HepG2 (cell line): ENCODE measurements at regions not wholly inside any gene's neighbourhood (a gene's known extent, or its start where the extent isn't known, plus 50 kb on each side); places are given as distances from the start of the nearest gene placed in this dataset.

ENCODE experiments used
- POLR2AphosphoS2 ChIP-seq: IDR thresholded peaks from 2 replicates; pipeline ENCODE4 v1.6.1; 2011; ENCODE audit warnings: low read depth, low read length, improper control_type of control experiment
- TF ChIP-seq, protein P1 (sequence below): sonication (generic); formaldehyde crosslinking; IDR thresholded peaks from 2 replicates; pipeline ENCODE4 v1.5.0; 2020; ENCODE audit warnings: mild to moderate bottlenecking, missing genetic modification reagents, moderate library complexity

DNA sequence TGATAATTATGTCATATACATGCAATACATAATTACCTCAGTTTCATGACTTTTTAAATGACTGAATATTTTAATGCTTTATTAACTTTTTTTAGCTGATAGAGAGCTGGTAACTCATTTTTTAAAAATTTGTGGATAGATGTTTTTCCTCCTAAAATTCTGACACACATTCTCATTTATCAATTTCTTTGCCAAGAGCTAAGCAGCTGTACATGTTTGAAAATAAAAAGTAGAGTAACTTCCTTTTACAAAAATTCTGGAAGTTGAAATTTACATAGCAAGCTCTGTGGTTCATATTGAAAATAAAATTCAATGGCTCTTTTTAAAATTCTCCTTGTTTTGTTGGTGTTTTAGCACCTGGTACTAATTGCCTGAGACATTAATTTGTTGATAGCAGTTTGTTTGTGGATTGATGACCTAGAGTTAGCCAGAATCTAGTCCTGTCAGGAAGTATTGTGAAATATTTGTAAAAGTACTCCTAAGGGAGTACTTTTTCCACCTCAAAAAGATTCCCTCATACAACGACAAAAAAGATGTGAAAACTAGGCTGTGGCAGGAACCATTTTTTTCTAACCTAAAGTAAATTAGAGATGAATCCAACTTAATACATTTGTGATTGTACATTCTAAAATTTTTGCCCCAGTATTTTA lies 621.8 kb downstream of the BCKDHB start:
- TF ChIP-seq POLR2AphosphoS2: no peak
- TF ChIP-seq, protein P1, sequence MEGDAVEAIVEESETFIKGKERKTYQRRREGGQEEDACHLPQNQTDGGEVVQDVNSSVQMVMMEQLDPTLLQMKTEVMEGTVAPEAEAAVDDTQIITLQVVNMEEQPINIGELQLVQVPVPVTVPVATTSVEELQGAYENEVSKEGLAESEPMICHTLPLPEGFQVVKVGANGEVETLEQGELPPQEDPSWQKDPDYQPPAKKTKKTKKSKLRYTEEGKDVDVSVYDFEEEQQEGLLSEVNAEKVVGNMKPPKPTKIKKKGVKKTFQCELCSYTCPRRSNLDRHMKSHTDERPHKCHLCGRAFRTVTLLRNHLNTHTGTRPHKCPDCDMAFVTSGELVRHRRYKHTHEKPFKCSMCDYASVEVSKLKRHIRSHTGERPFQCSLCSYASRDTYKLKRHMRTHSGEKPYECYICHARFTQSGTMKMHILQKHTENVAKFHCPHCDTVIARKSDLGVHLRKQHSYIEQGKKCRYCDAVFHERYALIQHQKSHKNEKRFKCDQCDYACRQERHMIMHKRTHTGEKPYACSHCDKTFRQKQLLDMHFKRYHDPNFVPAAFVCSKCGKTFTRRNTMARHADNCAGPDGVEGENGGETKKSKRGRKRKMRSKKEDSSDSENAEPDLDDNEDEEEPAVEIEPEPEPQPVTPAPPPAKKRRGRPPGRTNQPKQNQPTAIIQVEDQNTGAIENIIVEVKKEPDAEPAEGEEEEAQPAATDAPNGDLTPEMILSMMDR: no peak
